Transverse colon (tissue), 4 donors: ENCODE measurements at regions not wholly inside any gene's neighbourhood (a gene's known extent, or its start where the extent isn't known, plus 50 kb on each side); places are given as distances from the start of the nearest gene placed in this dataset.

ENCODE experiments used
- DNase-seq: peaks from one replicate; pipeline ENCODE4 v3.0.0-alpha.2; 2019
- H3K27ac ChIP-seq, 4 donors: fragments of 200-600 bp; sonication (generic); 2 replicates each; pipeline ENCODE4 v1.5.1; 2016 to 2018; ENCODE audit warnings: inconsistent platforms in 4 of 4
- H3K27me3 ChIP-seq: fragments of 200-600 bp; sonication (generic); 2 replicates; pipeline ENCODE4 v1.5.1; 2017; ENCODE audit warnings: inconsistent platforms
- H3K36me3 ChIP-seq, 4 donors: fragments of 200-600 bp; sonication (generic); 2 replicates each; pipeline ENCODE4 v1.5.1; 2017 to 2019; ENCODE audit warnings: inconsistent platforms in 4 of 4
- H3K4me1 ChIP-seq, 4 donors: fragments of 200-600 bp; sonication (generic); 2 replicates each; pipeline ENCODE4 v1.5.1; 2017 to 2020; ENCODE audit warnings: inconsistent platforms in 4 of 4
- H3K4me3 ChIP-seq, 4 donors: fragments of 200-600 bp; sonication (generic); 1 replicate in 1 of 4; 2 replicates in 3 of 4; pipeline versions ENCODE4 v1.5.1 to v1.6.1; 2017 to 2019; ENCODE audit warnings: inconsistent platforms in 4 of 4
- H3K9me3 ChIP-seq, 2 donors: fragments of 200-600 bp; sonication (generic); 2 replicates each; pipeline ENCODE4 v1.5.1; 2017 to 2019; ENCODE audit warnings: inconsistent platforms in 2 of 2
- EP300 ChIP-seq: sonication (generic); formaldehyde crosslinking; IDR thresholded peaks from one replicate; pipeline ENCODE4 v1.6.1; 2017; ENCODE audit warnings: antibody characterized with exemption, low read depth
- POLR2A ChIP-seq: fragments of 450-650 bp; IDR thresholded peaks from one replicate; pipeline ENCODE4 v1.6.1; 2016; ENCODE audit warnings: antibody characterized with exemption, mild to moderate bottlenecking, moderate library complexity
- POLR2AphosphoS5 ChIP-seq, 3 donors: sonication (generic); formaldehyde crosslinking; IDR thresholded peaks; one replicate each; pipeline ENCODE4 v1.6.1; 2016; ENCODE audit warnings: antibody characterized with exemption in 3 of 3
- WGBS, 2 donors: methylation state at CpG; one replicate each; pipeline ENCODE4 v1.1.5; 2018; ENCODE audit warnings: low coverage in 1 of 2; 5-methylcytosine and 5-hydroxymethylcytosine counted together
- in situ Hi-C, 4 donors: fragments of 200-750 bp; cut with MboI; loops; one replicate each; pipeline versions ENCODE4 v1.15.0 to v1.15.1; 2017; ENCODE audit warnings: low sequenced_read_pairs in 3 of 4, low pct_ligation_motif_present in 1 of 4, low pct_unique_long_range_greater_than_20kb in 1 of 4
- intact Hi-C: fragments of 100-400 bp; cut with DNase I; formaldehyde crosslinking; loops from one replicate; pipeline ENCODE4 v1.15.1; 2023; ENCODE audit warnings: low total_unique reads
- TF ChIP-seq, protein P1 (sequence below), 5 experiments: fragments of 200-600 bp in 3 of 5; fragments of 450-650 bp in 2 of 5; sonication (generic) in 3 of 5; IDR thresholded peaks; 1 replicate in 2 of 5; 2 replicates in 3 of 5; pipeline ENCODE4 v1.5.1; 2016 to 2017; ENCODE audit warnings: antibody characterized with exemption in 5 of 5, inconsistent platforms in 3 of 5, mild to moderate bottlenecking in 2 of 5, moderate library complexity in 1 of 5

DNA sequence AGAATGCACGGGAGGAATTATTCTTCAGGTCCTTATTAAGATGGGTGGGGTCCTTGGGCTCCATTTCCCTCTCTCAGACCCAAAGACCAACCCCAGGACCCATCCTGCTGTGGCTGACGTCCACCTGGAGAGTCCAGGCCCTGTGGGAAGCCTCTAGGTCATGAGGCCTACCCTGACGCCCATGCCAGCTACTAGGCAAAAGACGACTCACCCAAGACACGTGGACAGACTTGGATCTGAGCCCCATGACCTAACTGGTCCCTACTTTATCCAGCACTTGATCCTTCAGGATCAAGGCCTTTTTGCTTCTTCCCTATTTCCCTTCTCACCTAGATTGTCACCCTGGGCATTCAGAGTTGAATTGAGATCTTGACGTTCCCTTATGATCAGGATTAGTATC lies 56.0 kb upstream of the CASZ1 start:
- no peaks in the 10 kb centered on the region for H3K9me3 ChIP-seq
- WGBS, 2 donors = 65 to 100% methylated on average over 1 to 6 of the region's 6 CpGs
- no peak for DNase-seq
- intact Hi-C loops = no loop called here
- no peaks in the 10 kb centered on the region for H3K36me3 ChIP-seq
- no peak overlapping the region for H3K27ac ChIP-seq
- no peak for TF ChIP-seq POLR2AphosphoS5 (IDR thresholded peaks at IDR 0.05)
- no peak for TF ChIP-seq EP300
- TF ChIP-seq, protein P1, sequence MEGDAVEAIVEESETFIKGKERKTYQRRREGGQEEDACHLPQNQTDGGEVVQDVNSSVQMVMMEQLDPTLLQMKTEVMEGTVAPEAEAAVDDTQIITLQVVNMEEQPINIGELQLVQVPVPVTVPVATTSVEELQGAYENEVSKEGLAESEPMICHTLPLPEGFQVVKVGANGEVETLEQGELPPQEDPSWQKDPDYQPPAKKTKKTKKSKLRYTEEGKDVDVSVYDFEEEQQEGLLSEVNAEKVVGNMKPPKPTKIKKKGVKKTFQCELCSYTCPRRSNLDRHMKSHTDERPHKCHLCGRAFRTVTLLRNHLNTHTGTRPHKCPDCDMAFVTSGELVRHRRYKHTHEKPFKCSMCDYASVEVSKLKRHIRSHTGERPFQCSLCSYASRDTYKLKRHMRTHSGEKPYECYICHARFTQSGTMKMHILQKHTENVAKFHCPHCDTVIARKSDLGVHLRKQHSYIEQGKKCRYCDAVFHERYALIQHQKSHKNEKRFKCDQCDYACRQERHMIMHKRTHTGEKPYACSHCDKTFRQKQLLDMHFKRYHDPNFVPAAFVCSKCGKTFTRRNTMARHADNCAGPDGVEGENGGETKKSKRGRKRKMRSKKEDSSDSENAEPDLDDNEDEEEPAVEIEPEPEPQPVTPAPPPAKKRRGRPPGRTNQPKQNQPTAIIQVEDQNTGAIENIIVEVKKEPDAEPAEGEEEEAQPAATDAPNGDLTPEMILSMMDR (IDR thresholded peaks at IDR 0.05) = no peak
- no peak for TF ChIP-seq POLR2A
- in situ Hi-C loops = loop anchor here in 2 of 4 donors (25.0 kb wide), 2 partner anchors 165 to 340 kb away; no protein-coding TSS in a partner anchor
- no peaks in the 10 kb centered on the region for H3K27me3 ChIP-seq
- no peaks in the 10 kb centered on the region for H3K4me1 ChIP-seq
- H3K4me3 ChIP-seq = no peak overlapping the region

DNA sequence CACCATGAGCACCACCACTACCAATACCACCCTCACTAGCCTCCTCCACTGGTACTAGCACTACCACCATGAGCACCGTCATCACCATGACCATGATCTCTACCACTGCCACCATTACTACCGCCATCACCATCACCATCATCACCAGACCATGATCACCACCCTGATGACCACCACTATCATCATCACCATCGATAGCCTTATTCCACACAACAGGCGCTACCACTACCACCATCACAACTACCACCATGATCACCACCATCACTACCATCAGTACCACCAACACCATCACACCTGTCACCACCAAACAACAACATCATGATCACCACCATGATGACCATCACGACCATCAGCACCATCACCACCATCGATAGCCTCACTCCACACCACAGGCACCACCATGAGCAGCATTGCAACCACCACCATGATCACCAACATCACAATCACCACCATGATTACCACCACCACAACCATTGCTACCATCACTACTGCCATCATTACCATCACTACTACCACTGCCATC lies 56.6 kb upstream of the CASZ1 start:
- in situ Hi-C loops (loop anchor here in 2 of 4 donors (25.0 kb wide), 2 partner anchors 166 to 341 kb away; no protein-coding TSS in a partner anchor), intact Hi-C loops (no loop called here)
- Histone ChIP-seq H3K27me3 (no peaks in the 10 kb centered on the region), H3K4me3 (no peak overlapping the region), H3K4me1 (no peaks in the 10 kb centered on the region), H3K36me3 (no peaks in the 10 kb centered on the region), H3K9me3 (no peaks in the 10 kb centered on the region), H3K27ac (no peak overlapping the region)
- DNase-seq = no peak
- TF ChIP-seq POLR2AphosphoS5 (IDR thresholded peaks at IDR 0.05) (no peak), EP300 (no peak), POLR2A (no peak)
- TF ChIP-seq, protein P1 (IDR thresholded peaks at IDR 0.05) = no peak
- WGBS, 2 donors = 75 to 84% methylated on average over 4 to 6 of the region's 6 CpGs

DNA sequence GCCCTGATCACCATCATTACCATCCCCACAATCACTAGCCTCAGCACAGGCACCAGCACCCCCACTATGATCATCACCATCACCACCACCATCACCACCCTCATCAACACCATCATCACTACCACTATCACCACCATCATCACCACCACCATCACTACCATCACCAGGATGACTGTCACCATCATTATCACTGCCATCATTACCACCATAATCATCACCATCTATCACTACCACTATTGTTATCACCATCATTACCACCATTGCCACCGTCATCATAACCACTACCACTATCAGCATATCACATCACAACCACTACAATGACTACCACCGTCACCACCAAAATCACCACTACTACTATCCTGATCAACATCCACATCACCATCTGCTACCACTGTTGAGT lies 57.3 kb upstream of the CASZ1 start:
- intact Hi-C loops (no loop called here), in situ Hi-C loops (loop anchor here in 2 of 4 donors (25.0 kb wide), 2 partner anchors 166 to 341 kb away; no protein-coding TSS in a partner anchor)
- 82 to 92% methylated on average over 1 to 2 of the region's 2 CpGs for WGBS, 2 donors
- Histone ChIP-seq H3K4me3 (no peak overlapping the region), H3K27me3 (no peaks in the 10 kb centered on the region), H3K4me1 (peaks cover 0 to 2% (median 0%) of the 10 kb centered on the region in 4 donors), H3K36me3 (no peaks in the 10 kb centered on the region), H3K9me3 (no peaks in the 10 kb centered on the region), H3K27ac (no peak overlapping the region)
- no peak for DNase-seq
- no peak for TF ChIP-seq POLR2AphosphoS5 (IDR thresholded peaks at IDR 0.05)
- TF ChIP-seq, protein P1 (IDR thresholded peaks at IDR 0.05) = no peak
- no peak for TF ChIP-seq EP300
- no peak for TF ChIP-seq POLR2A

DNA sequence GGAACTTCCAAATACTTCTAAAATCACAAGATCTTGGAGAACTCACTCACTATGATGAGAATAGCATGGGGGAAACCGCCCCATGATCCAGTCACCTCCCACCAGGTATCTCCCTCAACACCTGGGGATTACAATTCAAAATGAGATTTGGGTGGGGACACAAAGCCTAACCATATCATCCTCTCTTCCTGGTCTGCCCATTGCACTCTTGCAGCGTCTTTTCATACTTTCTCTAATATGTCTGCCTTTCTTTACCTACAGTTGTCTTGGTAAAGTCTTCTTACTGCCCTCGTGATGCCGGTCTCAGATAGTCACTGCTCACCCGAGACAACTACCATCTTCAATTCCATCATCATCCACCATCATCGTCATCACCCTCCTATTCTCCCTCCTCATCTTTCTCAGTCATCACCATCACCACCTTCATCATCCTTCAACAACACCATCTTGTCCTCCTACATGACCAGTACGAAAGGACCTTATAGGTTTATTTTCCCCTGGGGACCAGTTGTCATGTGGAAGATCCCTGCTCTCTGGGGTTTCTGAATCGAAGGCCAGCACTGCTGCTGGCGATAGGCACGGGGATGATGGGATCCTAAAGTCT lies 58.5 kb upstream of the CASZ1 start:
- H3K4me1 ChIP-seq = peaks cover 0 to 4% (median 0%) of the 10 kb centered on the region in 4 donors
- no peak overlapping the region for H3K27ac ChIP-seq
- intact Hi-C loops (no loop called here), in situ Hi-C loops (loop anchor here in 2 of 4 donors (25.0 kb wide), 2 partner anchors 168 to 343 kb away; no protein-coding TSS in a partner anchor)
- no peaks in the 10 kb centered on the region for H3K36me3 ChIP-seq
- no peak overlapping the region for H3K4me3 ChIP-seq
- DNase-seq = no peak
- WGBS, 2 donors = 86 to 91% methylated on average over 7 to 10 of the region's 10 CpGs
- H3K27me3 ChIP-seq = no peaks in the 10 kb centered on the region
- no peaks in the 10 kb centered on the region for H3K9me3 ChIP-seq
- TF ChIP-seq, protein P1 (IDR thresholded peaks at IDR 0.05) = no peak
- TF ChIP-seq POLR2AphosphoS5 (IDR thresholded peaks at IDR 0.05) = no peak
- TF ChIP-seq EP300 = no peak
- no peak for TF ChIP-seq POLR2A
